BJ (cell line): ENCODE measurements at regions not wholly inside any gene's neighbourhood (a gene's known extent, or its start where the extent isn't known, plus 50 kb on each side); places are given as distances from the start of the nearest gene placed in this dataset.

ENCODE experiments used
- CTCF ChIA-PET: fragments of 350-600 bp; formaldehyde crosslinking; extraction: SDS; loops from one replicate; lab custom pipeline; 2021; ENCODE audit warnings: antibody characterized with exemption, inconsistent platforms; lab: Yijun Ruan, JAX
- POLR2A ChIA-PET: fragments of 300-600 bp; sonication (Branson Sonifier 250); formaldehyde crosslinking; extraction: SDS; loops from one replicate; lab custom pipeline; 2021; ENCODE audit warnings: antibody characterized with exemption; lab: Charles Lee
- DNase-seq: peaks from one replicate; pipeline ENCODE4 v3.0.0-alpha.2; 2011; ENCODE audit warnings: low read depth
- H3K27me3 ChIP-seq: 2 replicates; pipeline ENCODE4 v1.6.0; 2011; ENCODE audit warnings: low read length; ENCODE audit not compliant: control insufficient read depth, insufficient read depth
- H3K36me3 ChIP-seq: 2 replicates; pipeline ENCODE4 v1.5.1; 2011; ENCODE audit warnings: low read length; ENCODE audit not compliant: control insufficient read depth, insufficient read depth
- H3K4me3 ChIP-seq: 2 replicates; pipeline ENCODE4 v1.5.1; 2011; ENCODE audit warnings: low read depth, mild to moderate bottlenecking, control low read depth, low read length
- CTCF ChIP-seq: IDR thresholded peaks from 2 replicates; pipeline ENCODE4 v1.5.1; 2011; ENCODE audit warnings: low read depth, mild to moderate bottlenecking, control low read depth, inconsistent platforms, low read length, moderate library complexity; ENCODE audit not compliant: insufficient read depth

GRCh38 chr3:66666362-66666761 lies 165.5 kb upstream of the LRIG1 start:
- Histone ChIP-seq H3K36me3 (no peaks in the 10 kb centered on the region), H3K27me3 (no peaks in the 10 kb centered on the region), H3K4me3 (no peak overlapping the region)
- CTCF ChIA-PET, result no interaction called here
- POLR2A ChIA-PET, result no interaction called here
- DNase-seq, result no peak
- TF ChIP-seq CTCF, result no peak

DNA sequence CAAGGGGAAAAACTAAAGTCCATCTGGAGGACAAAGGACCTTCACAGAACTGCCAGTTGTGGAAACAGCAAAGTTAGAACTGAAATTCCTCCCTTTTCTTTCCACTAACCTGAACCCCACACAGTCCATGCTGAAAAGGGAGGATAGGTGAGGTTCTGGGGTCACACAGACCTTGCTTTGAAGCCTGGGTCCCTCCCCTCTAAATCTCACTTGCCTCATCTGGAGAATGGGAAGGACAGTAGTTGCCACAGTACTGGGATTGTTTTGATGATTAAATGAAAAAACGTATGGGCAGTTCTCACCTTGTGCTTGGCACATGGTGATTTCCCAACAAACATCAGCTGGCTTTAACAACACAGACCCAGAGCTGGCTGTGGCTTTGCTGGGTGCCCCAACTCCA lies 166.4 kb upstream of the LRIG1 start:
- Histone ChIP-seq H3K36me3 (no peaks in the 10 kb centered on the region), H3K27me3 (no peaks in the 10 kb centered on the region), H3K4me3 (no peak overlapping the region)
- DNase-seq, result no peak
- ChIA-PET POLR2A (no interaction called here), CTCF (no interaction called here)
- TF ChIP-seq CTCF, result no peak

DNA sequence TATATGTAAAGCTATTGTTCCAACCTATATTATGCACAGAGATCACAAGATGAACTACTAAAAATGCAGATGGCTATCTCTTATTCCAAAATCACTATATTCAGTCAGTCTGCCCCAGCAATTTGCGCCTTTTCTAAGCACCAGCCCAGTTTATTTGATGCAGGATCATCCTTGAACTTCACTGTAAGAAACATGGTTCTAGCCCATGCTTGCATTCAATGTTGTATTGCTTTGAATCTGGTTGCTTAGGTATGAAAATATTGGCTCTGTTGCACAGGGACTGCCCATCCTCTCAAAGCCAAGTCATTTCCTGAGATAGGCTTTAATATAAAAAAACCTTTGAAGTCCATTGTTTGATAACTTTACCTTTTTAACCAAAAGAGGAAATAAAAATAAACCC lies 170.5 kb upstream of the LRIG1 start:
- CTCF ChIA-PET, result no interaction called here

GRCh38 chr3:66672830-66673229 lies 172.0 kb upstream of the LRIG1 start:
- no peak for DNase-seq
- Histone ChIP-seq H3K27me3 (no peaks in the 10 kb centered on the region), H3K4me3 (no peak overlapping the region), H3K36me3 (no peaks in the 10 kb centered on the region)
- CTCF ChIA-PET, result no interaction called here
- no peak for TF ChIP-seq CTCF
- POLR2A ChIA-PET, result no interaction called here

More for the DNA sequence above, 170.5 kb upstream of the LRIG1 start:
- POLR2A ChIA-PET, result no interaction called here
- H3K36me3 ChIP-seq, result no peaks in the 10 kb centered on the region
- no peak for TF ChIP-seq CTCF
- no peaks in the 10 kb centered on the region for H3K27me3 ChIP-seq
- no peak overlapping the region for H3K4me3 ChIP-seq
- DNase-seq, result no peak

GRCh38 chr3:66673293-66673692 lies 172.5 kb upstream of the LRIG1 start:
- CTCF ChIA-PET, result no interaction called here
- DNase-seq, result no peak
- TF ChIP-seq CTCF, result no peak
- POLR2A ChIA-PET, result no interaction called here
- Histone ChIP-seq H3K27me3 (no peaks in the 10 kb centered on the region), H3K36me3 (no peaks in the 10 kb centered on the region), H3K4me3 (no peak overlapping the region)
